ENCODE measurements at regions not wholly inside any gene's neighbourhood (a gene's known extent, or its start where the extent isn't known, plus 50 kb on each side); places are given as distances from the start of the nearest gene placed in this dataset.

GRCh38 chr16:35750157-35750689, 2290.8 kb downstream of the TP53TG3F start:
- ChIA-PET CTCF (no interaction called here), POLR2A (no interaction called here)
- H3K36me3 ChIP-seq (ENCODE audit: control insufficient read depth, insufficient read depth, low read length) = no peaks in the 10 kb centered on the region
- no peak for TF ChIP-seq CTCF (IDR thresholded peaks at IDR 0.05; ENCODE audit: insufficient read depth, low read depth, low read length)
- DNase-seq (ENCODE audit: low read depth) = no peak
- H3K27me3 ChIP-seq (ENCODE audit: control insufficient read depth, insufficient read depth, low read length) = no peaks in the 10 kb centered on the region
- H3K4me3 ChIP-seq (ENCODE audit: low read depth, low read length) = no peak overlapping the region

DNA sequence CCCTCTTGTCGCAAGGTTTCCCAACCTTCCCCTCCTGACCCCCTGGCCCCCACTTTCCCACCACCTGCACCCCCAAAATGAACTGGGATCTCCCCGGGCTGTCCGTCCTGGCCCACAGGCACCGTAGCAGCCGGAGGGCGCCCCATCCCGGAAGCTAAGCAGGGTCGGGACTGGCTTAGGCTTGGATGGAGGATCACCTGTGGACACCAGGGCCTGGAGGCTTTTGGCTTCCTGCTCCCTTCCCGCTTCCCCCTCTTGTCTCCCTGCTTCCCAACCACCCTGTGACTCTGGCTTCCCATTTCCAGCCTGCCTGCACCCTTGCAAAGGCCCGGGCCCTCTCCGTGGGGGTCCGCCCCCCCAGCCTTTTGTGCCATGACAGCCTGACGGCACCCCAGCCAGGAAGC, 2291.3 kb downstream of the TP53TG3F start:
- no peak for DNase-seq (ENCODE audit: low read depth)
- CTCF ChIA-PET = no interaction called here
- no peaks in the 10 kb centered on the region for H3K27me3 ChIP-seq (ENCODE audit: control insufficient read depth, insufficient read depth, low read length)
- POLR2A ChIA-PET = no interaction called here
- H3K36me3 ChIP-seq (ENCODE audit: control insufficient read depth, insufficient read depth, low read length) = no peaks in the 10 kb centered on the region
- no peak for TF ChIP-seq CTCF (IDR thresholded peaks at IDR 0.05; ENCODE audit: insufficient read depth, low read depth, low read length)
- no peak overlapping the region for H3K4me3 ChIP-seq (ENCODE audit: low read depth, low read length)

DNA sequence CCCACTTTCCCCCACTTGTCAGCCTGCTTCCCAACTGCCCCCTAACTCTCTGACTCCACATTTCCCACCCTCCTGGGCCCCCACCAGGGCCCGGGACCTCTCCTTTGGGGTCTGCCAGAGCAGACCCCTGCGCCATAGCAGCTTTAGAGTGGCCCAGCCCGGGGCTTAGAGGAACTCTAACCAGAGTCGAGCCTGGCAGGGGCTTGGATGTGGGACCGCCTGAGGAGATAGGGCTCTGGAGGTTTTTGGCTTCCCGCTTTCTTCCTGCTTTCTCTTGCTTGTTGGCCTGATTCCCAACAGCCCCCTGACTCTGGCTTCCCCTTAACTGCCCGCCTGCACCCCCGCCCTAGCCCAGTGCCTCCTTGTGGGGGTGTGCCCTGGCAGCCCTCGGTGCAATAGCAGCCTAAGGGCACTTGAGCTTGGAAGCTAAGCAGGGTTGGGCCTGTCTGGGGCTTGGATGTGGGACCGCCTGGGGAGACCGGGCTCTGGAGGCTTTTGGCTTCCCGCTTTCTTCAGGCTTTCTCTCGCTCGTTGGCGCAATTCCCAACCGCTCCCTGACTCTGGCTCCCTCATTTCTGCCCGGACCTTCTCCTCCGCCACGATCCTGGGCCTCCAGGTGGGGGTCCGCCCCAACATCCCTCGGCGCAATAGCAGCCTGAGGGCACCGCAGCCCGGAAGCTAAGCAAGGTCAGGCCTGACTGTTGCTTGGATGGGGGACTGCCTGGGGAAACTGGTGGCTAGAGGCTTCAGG, 2292.0 kb downstream of the TP53TG3F start:
- Histone ChIP-seq H3K27me3 (ENCODE audit: control insufficient read depth, insufficient read depth, low read length) (no peaks in the 10 kb centered on the region), H3K36me3 (ENCODE audit: control insufficient read depth, insufficient read depth, low read length) (no peaks in the 10 kb centered on the region), H3K4me3 (ENCODE audit: low read depth, low read length) (no peak overlapping the region)
- no peak for DNase-seq (ENCODE audit: low read depth)
- ChIA-PET CTCF (no interaction called here), POLR2A (no interaction called here)
- no peak for TF ChIP-seq CTCF (IDR thresholded peaks at IDR 0.05; ENCODE audit: insufficient read depth, low read depth, low read length)

DNA sequence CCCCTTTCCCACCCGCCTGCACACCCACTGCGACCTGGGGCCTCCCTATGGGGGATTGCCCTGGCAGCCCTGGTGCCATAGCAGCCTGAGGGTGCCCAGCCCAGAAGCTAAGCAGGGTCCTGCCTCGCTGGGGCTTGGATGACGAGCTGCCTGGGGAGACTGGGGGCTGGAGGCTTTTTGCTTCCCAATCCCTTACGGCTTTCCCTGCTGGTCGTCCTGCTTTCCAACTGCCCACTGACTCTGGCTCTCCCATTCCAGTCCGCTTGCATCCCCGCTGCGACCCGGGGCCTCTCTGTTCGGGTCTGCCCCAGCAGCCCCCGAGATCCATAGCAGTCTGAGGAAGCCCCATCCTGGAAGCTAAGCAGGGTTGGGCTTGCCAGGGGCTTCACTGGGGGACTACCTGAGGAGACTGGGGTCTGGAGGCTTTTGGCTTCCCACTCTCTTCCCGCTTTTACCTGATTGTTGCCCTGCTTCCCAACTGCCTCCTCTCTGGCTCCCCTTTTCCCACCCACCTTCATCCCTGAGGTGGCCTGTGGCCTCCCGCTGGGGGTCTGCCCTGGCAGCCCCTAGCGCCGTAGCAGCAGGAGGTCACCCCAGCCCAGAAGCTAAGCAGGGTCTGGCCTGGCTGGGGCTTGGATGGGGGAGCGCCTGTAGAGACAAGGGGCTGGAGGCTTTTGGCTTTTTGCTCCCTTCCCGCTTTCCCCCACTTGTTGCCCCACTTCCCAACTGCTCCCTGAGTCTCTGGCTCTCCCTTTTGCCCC, 2292.8 kb downstream of the TP53TG3F start:
- H3K4me3 ChIP-seq (ENCODE audit: low read depth, low read length) = no peak overlapping the region
- ChIA-PET POLR2A (no interaction called here), CTCF (no interaction called here)
- DNase-seq (ENCODE audit: low read depth) = no peak
- no peaks in the 10 kb centered on the region for H3K27me3 ChIP-seq (ENCODE audit: control insufficient read depth, insufficient read depth, low read length)
- no peaks in the 10 kb centered on the region for H3K36me3 ChIP-seq (ENCODE audit: control insufficient read depth, insufficient read depth, low read length)
- TF ChIP-seq CTCF (IDR thresholded peaks at IDR 0.05; ENCODE audit: insufficient read depth, low read depth, low read length) = no peak

DNA sequence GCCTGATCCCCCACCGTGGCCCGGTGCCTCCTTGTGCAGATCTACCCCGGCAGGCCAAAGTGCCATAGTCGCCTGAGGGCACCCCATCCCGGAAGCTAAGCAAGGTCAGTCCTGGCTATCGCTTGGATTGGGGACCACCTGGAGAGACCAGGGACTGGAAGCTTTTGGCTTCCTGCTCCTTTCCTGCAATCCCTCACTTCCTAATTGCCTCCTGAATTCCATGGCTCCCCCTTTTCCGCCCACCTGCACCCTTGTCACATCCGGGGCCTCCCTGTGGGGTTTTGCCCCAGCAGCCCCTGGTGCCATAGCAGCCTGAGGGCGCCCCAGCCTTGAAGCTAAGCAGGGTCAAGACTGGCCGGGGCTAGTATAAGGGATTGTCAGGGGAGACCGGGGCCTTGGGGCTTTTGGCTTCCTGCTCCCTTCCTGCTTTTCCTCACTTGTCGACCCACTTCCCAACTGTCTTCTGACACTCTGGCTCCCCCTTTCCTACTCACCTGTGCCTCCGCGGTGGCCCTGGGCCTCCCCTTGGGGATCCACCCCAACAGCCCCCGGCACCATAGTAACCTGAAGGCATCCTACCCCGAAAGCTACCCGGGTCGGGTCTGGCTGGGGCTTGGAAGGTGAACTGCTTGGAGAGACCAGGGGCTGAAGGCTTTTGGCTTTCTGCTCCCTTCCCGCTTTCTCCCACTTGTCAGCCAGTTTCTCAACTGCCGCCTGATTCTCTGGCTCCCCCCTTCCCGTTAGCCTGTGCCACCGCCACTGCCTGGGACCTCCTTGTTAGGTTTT, 2293.6 kb downstream of the TP53TG3F start:
- no peak overlapping the region for H3K4me3 ChIP-seq (ENCODE audit: low read depth, low read length)
- POLR2A ChIA-PET = no interaction called here
- DNase-seq (ENCODE audit: low read depth) = no peak
- CTCF ChIA-PET = no interaction called here
- no peak for TF ChIP-seq CTCF (IDR thresholded peaks at IDR 0.05; ENCODE audit: insufficient read depth, low read depth, low read length)
- H3K27me3 ChIP-seq (ENCODE audit: control insufficient read depth, insufficient read depth, low read length) = no peaks in the 10 kb centered on the region
- no peaks in the 10 kb centered on the region for H3K36me3 ChIP-seq (ENCODE audit: control insufficient read depth, insufficient read depth, low read length)
